ENCODE measurements at regions not wholly inside any gene's neighbourhood (a gene's known extent, or its start where the extent isn't known, plus 50 kb on each side); places are given as distances from the start of the nearest gene placed in this dataset.

GRCh38 chr7:16232273-16232672 lies 189.1 kb downstream of the CRPPA start:
- TF ChIP-seq MAZ (IDR thresholded peaks at IDR 0.05; ENCODE audit: borderline replicate concordance, low read depth, low read length) (no peak), MAFK (IDR thresholded peaks at IDR 0.05; ENCODE audit: low read depth, low read length) (no peak), RFX5 (IDR thresholded peaks at IDR 0.05; ENCODE audit: low read depth, low read length) (no peak)
